HuH-7.5 (cell line): ENCODE measurements at regions not wholly inside any gene's neighbourhood (a gene's known extent, or its start where the extent isn't known, plus 50 kb on each side); places are given as distances from the start of the nearest gene placed in this dataset.

Experiments used
- DNase-seq: peaks from one replicate; pipeline ENCODE4 v3.0.0; 2011; ENCODE audit warnings: low spot score

DNA sequence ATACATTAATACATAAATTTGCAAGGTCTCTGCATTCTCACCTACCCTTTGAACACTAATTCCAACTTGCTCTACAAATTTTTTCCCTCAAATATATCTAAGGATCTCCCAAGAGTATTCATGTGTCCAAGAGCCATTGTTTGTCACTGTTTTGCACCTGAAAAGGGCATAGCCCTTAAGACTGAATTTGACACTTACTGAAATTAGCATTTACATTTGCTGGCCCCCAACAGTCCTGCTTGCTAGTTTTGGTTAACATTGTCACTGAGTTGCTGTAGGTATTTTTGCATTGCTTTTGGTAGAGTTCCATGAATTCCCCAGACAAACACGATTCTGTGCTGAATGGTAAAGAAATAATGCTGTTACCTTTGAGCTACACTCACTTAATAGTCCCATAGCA, 57.3 kb downstream of the KCNA4 start:
- no peak for DNase-seq

- no peak for DNase-seq
These were observed 59.4 kb downstream of the KCNA4 start for GRCh38 chr11:29957431-29957830.

DNA sequence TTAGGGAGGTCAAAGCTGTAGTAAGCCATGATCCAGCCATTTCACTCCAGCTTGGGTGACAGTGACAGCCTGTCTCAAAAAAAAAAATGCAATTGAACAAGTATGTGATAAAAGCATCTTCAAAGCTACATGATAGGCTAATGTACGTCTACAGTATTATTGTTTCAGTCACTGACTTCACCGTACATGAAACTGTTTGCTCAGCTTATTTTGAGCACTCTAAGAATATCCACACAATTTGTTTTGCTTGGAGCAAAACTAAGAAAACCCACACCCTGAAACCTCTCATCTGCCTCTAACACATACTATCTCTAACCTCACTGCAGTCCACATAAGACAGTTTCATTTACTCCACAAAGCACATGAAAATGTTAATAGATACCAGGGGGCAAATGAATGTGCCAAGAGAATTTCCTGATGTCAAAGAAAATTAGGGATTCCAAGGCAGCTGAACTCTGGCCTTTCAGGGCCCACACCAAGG, 60.7 kb downstream of the KCNA4 start:
- no peak for DNase-seq

- DNase-seq, result no peak
These were observed 73.5 kb downstream of the KCNA4 start for GRCh38 chr11:29943347-29943746.

GRCh38 chr11:29937526-29937925, 79.3 kb downstream of the KCNA4 start:
- DNase-seq, result no peak

GRCh38 chr11:29934115-29934638, 82.7 kb downstream of the KCNA4 start:
- no peak for DNase-seq

- no peak for DNase-seq
These were observed 100.8 kb downstream of the KCNA4 start for GRCh38 chr11:29916040-29916439.

GRCh38 chr11:29914203-29914930, 102.5 kb downstream of the KCNA4 start:
- no peak for DNase-seq

DNA sequence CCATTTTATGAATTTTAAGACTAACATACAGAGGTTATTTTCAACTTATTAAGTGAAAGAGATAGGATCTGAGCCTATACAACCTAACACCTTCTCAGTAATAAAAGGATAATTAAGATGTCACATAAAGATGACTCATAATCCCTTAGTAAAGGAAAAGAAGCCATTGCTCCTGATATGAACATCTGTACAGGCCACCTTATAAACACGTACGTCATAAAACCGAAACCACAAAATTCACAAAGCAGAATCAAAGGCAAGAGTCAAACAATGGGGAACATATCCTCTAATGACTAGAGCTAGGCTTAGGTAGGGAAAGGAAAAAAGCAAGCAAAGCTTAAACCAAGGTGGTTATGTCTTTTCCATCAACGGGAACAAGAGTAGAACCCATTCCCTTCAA, 103.5 kb downstream of the KCNA4 start:
- no peak for DNase-seq

DNA sequence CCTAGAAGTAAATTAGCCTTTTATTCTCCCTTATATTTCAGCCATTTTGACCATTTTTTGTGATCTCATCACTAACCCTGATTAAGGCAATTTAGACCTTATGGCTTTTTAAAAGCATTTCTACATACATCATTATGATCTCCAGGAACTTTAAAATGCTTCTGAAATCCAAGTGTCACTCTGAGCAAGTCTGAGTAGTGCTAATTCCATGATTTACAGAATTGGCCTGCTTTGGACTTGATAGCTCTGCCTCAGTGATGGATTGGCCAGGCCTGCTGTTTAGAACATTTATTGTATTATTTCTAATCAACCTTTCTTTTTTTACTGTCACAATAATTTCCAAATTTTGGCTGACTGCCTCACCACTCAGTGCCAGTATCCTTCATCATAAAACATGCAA, 116.4 kb downstream of the KCNA4 start:
- no peak for DNase-seq

GRCh38 chr11:29879560-29879959, 137.3 kb downstream of the KCNA4 start:
- no peak for DNase-seq

- DNase-seq, result no peak
These were observed 140.6 kb downstream of the KCNA4 start for GRCh38 chr11:29876192-29876591.

GRCh38 chr11:29847219-29847618, 169.6 kb downstream of the KCNA4 start:
- DNase-seq, result no peak

DNA sequence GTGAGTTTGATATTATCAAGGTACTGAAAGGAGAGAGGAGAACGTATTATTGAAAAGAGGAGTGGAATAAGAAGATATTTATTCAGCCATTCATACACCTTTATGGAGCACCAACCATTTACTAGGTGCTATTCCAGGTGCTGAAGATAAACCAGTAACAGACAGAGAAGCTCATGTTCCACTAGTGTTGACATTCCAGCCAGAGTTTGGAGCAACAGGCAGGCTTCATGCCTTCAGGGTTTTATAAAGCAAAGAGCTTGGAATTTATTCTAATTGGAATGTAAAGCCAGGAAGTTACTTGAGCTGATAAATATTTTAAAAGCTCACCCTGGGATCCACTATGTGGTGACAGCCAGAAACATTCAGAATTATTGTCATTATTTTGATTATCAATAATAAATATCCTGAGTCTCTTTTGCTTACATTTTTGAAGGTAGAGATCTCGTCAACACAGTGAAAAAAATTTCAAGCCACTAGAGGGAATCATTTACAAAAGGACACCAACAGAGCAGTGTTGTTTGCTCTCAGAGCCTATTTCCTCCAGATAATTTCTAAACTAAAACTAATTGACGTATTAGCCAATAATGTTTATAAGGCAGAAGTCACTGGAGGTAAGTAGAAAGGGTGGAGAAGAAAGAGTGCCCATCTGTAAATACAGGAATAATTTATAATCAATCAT, 172.0 kb downstream of the KCNA4 start:
- DNase-seq, result no peak

DNA sequence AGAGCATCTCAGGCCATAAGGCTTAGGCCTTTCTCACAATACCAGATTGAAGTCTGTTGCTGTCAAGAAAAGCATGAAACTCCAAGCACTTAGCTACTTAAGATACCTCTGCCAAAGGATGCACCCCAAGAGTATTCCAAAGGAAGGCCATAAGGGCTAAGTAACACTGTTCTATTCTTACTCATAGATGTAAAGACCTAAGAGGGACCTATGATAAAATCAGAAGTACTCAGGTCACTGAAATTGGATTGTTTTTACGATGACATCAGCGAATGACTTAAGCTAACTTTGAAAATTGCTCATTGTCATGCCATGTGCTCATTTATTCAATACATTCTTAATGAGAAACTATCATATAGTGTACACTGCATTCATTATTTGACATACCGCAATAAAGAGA, 172.8 kb downstream of the KCNA4 start:
- no peak for DNase-seq

GRCh38 chr11:29842061-29842460, 174.8 kb downstream of the KCNA4 start:
- no peak for DNase-seq

DNA sequence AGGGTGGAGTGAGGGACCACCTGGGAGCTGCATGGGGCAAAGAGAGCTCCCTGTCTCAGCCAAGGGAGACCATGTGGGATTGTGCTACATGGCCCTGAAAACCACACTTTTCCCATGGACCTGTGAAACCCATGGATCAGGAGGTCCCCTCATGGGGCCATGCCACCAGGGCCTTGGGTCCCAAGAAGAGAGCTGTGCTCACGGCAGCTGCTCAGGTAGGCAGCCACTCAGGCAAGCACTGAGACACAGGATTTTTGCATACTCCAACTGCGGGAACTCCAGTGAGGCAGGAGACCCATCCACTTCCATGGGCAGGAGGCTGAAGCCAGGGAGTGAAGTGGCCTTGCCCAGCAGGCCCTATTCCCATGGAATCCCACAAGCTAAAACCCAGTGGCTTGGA, 190.0 kb downstream of the KCNA4 start:
- no peak for DNase-seq

DNA sequence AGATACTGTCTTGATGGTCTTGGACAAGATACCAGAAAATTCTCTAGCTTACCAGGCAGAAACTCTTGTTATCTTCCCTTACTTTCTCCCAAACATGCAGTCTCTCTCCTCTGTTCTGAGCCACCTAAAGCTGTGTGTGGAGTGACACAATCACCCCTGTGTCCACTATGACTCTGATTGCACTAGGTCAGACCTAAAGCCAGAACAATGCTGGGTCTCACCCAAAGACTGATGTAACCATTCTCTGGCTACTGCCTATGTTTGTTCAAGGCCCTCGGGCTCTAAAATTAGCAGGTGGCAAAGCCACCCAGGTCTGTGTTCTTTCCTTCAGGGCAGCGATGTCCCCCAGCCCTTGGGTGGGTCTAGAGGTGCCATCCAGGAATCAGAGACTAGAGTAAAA, 200.5 kb downstream of the KCNA4 start:
- DNase-seq, result no peak

DNA sequence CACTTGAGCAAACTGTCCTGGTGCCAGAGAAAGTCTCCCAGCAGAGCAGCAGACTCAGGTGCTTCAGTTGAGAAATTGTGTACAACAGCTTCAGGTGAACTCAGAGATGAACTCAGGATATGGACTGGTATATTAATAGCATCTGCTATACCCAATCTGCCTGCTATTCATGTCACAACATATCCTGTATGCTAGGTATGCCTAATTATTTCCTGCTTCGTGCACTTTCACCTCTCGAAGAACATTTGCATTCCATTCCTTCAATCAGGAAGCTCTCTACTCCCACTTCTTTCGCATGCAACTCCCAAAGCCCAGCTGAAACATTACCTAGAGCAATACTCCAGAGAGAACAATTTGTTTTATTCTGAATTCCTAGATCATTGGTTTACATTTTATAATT, 207.7 kb downstream of the KCNA4 start:
- DNase-seq, result no peak

DNA sequence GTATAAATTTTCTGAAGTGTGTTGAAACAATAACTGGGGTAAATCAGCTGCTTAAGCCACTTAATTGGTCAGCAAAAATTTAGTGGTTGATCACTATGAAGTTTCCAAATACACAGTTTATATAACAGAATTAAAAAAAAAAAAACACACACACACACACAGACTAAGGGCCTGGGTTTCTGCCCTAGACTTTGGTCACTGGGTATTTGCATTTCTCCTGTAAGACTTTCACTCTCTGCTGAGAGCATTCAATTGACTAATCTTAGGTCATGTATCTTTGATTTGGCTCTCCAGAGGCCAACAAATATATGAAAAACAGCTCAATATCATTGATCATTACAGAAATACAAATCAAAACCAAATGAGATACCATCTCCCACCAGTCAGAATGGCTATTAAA, 214.3 kb downstream of the KCNA4 start:
- DNase-seq, result no peak

DNA sequence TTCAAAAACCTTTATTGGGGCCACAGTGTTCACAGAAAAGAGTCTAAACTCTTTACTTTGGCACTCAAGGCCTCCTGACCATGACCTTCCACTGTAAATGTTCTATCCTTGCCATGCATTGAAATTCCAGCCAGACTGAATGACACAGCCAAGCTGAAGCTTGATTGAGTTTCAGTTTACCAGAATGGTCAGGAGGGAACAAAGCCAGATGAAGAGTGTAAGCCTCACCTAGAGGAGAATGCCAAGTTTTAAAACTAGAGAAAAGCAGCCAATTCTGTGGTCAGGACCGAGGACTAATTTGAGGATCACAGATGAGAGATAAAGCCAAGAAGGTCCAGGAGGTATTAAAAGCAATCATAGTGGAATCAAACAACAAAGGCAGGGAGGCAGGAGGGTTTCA, 215.3 kb downstream of the KCNA4 start:
- DNase-seq, result no peak

GRCh38 chr11:29786092-29786491, 230.7 kb downstream of the KCNA4 start:
- DNase-seq, result no peak

DNA sequence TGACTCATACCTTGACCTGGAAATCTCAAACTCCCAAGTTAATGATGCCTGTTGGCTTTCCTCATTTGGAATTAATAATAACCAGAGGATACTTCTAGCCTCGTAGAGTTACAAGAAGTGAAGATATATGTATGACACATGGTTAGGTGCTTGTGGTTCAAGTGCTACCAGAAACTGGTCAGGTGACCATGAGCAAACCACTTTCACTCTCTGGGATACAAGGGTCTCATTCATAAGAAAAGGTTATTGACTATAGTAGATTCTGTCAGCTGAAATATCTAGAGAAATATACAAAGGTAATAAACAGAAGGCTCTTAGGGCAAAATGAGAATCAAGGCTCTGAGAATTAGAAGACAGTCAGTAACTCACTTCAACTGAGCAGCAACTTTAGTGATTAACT, 233.3 kb downstream of the KCNA4 start:
- no peak for DNase-seq

DNA sequence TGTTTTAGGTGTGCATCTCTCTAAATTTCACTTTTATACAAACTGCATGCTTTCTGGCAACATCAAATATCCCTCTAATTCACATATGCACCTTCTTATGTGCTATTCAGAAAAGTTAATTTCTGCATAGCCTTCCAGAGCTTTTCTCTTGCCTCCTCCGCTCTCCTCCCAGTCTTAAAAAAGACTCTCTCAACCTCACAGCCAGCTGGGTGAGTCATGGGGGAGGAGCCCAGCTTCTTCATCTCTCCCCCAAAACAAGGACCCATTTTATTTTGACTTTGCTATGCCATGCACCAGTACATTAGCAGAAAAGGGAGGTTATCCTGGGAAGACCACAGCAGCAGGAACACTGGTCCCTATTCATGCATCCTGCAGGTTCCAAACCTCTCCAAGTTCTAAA, 234.4 kb downstream of the KCNA4 start:
- DNase-seq, result no peak
